ENCODE measurements at regions not wholly inside any gene's neighbourhood (a gene's known extent, or its start where the extent isn't known, plus 50 kb on each side); places are given as distances from the start of the nearest gene placed in this dataset.

DNA sequence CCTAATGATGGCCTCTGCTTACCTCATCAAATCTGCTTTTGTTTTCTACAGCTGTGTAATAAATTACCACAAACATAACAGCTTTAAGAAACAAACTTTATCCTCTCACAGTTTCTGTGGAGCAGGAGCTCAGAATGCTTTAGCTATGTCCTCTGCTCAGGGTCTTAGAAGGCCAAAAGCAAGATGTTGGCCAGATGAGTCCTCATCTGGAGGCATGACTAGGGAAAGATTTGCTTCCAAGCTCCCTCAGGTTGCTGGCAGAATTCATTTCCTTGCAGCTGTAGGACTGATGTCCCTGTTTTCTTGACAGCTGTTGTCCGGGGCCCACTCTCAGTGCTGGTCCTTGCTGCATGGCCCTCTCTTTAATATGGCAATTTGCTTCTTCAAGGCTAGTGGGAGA is 116.7 kb upstream of the PDE5A start:
- TF ChIP-seq, protein P1, sequence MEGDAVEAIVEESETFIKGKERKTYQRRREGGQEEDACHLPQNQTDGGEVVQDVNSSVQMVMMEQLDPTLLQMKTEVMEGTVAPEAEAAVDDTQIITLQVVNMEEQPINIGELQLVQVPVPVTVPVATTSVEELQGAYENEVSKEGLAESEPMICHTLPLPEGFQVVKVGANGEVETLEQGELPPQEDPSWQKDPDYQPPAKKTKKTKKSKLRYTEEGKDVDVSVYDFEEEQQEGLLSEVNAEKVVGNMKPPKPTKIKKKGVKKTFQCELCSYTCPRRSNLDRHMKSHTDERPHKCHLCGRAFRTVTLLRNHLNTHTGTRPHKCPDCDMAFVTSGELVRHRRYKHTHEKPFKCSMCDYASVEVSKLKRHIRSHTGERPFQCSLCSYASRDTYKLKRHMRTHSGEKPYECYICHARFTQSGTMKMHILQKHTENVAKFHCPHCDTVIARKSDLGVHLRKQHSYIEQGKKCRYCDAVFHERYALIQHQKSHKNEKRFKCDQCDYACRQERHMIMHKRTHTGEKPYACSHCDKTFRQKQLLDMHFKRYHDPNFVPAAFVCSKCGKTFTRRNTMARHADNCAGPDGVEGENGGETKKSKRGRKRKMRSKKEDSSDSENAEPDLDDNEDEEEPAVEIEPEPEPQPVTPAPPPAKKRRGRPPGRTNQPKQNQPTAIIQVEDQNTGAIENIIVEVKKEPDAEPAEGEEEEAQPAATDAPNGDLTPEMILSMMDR (IDR thresholded peaks at IDR 0.05; ENCODE audit: low read depth, low read length): no peak
- no peak for TF ChIP-seq POLR2A (IDR thresholded peaks at IDR 0.05; ENCODE audit: extremely low read depth, insufficient read length)
